ENCODE measurements at regions not wholly inside any gene's neighbourhood (a gene's known extent, or its start where the extent isn't known, plus 50 kb on each side); places are given as distances from the start of the nearest gene placed in this dataset.

DNA sequence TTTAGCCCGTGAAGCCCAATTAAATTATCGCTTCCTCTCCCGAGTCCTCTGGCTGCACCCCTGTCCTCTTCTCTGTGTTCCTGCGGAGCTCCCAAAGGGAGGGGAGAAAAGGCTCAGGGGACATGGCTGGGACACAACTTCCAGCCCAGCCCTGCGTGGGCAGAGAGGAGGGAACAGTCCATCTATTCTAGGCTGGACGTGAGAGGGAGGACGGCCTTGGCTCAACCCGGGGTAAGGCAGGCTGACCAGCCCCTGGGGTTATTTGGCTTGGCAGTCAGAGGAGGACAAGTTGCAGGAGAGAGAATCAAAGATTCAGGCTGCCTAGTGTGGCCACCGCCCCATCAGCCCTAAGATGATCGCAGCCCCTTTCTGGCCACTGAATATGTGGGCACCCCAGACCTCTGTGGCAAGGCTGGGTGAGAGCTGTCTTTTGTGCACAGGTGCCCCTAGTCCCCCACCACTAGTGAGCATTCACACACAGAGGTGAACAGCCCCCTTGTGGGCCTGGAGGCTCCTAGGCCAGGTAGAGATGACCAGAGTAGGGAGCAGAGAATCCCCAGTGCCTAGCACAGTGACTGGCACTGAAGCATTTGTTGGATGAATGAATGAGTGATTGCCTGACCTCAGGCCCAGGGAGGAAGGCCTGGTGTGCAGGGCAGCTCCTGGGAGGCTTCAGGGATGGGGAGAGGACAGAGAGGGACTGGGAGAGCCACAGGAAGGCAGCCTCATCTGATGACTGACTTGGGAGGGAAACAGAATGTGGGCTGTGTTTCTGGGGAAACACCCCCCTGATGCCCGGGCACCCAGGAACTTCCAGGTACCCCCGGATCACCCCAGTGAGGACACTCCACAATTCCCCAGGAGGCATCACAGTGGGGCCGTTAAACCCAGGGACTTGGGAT lies 133.9 kb downstream of the C9orf50 start:
- DNase-seq: no peak

DNA sequence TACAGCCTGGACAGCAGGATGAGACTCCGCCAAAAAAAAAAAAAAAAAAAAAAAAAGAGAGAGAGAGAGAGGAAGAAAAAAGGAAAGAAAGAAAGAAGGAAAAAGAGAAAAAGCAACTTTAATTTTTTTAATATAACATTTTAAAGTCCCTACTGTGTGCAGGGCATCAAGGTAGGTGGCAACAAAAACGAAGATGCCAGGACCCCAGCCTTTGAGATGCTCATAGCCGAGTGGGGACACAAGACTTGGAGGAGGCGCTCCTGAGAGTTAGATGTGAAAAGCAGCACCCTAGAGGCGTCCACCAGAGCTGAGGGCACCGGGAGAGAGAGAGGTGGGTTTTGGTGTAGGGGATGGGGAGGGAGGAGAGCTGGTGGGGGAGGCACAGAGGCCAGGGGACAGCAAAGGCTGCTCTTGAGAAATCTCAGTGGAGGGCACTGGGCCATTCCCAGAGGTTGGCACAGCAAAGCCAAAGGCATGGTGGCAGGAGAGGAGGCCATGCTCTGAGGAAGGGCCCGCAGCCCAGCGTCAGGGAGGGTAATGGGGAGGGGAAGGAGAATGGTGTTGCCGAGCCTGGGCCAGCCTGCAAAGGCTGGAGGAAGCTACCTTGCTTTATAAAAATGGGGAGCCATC lies 135.6 kb downstream of the C9orf50 start:
- DNase-seq: no peak

DNA sequence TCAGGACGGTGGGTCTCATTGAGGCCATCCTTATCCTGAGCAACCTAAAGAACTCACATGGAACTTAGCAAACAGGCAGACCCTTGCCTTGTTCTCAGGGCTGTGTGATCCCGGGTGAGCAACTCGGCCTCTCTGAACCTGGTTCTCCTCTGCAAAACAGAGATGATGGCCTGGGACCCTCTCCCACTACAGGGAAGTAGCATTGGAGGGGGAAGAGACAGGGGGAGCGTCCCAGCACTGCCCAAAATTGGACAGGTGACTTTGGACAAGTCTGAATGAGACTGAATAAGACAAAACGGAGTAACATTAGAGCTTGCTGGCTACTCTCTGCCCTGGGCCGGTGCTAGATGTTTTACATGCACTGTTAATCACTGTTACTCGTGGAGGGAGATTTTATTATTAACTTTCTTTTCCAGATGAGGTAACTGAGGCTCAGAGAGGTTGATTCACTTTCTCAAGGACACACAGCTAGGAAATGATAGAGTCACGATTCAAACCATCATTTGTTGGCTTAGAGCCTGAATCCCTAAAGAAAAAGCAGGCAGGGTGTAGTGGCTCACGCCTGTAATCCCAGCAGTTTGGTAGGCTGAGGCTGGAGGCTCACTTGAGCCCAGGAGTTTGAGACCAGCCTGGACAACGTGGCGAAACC lies 136.4 kb downstream of the C9orf50 start:
- no peak for DNase-seq

DNA sequence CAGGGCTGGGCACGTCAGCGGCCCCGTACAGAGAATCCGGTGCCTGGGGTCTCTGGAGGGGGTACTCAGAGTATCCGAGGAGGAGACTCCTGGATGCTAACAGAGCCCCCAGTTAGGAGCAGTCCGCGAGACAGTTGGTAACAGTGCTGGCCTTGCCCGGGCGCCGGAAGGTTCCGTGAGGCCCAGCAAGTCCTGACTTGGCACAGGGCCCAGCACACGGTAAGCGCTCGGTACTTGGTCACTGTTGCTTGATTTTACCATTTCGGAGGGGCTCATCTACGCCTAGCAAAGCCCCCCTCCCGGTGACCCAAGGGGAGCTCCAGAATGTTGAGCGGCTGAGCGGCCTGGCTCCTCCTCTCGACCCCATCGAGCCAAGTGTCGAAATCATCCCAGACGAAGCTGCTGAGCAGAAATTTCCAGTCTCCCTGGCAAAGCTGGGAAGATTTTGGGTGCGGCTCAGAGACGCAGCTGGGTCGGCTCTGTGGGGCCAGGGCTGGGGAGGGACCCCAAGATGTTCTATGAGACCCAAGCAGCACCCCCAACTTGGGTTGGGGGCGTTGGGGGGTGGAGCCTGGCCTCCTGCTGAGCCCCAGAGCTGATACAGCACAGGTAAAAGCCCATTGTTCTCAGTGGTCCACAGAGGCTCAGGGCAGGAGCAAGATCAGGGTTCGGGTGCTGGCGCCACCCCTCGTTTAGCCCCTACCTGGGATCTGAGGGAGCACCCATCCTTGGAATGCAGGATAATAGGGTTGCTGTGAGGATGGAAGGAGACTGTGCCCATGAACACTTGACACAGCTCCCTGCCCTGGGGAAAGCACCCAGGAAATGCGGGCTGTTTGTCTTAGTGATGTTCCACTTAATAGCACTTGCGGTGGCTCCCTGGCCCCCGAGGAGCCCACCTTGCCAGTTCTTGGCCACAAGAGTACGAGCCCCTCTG lies 137.2 kb downstream of the C9orf50 start:
- DNase-seq: peak; percentile 19

DNA sequence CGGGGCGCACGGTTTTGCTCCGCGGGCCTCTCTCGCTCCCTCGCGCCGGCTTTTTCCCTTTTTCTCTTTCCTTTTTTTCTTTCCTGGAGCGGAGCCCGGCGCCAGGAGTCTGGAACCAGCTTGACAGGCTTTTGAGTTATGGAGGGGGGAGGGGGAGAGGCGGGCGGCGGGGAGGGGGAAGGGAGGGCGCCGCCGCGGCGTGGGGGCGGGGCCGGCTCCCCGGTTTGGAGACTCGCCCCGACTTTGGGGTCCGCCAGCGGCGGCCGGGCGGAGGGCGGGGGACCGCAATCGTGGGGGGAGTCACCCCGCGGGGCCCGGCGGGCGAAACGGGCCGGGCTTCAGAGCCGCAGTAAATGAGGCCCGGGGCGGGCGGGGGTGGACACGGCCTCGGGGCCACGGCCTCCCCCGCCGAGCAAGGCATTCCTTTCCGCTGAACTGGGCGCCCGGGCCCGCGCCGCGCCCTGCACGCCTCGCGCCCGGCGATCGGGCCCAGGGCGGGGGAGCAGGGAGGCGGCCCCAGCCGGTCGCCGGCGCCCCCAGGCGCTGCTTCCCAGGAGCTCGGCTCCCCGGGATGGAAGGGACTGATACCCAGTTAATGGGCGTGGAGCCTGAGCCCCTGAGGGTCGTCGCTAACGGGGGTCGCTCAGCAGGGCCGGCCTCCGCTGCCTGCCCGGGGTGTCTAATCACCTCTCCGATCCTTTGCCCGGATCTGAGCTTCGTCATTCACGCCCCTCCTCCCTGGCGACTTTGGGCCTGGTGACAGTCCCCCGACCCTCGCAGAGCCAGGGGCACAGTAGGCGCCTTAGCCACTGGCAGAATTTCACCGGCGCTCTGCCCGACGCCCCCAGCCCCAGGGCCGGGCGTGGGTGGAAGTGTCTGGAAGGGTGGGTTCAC lies 138.1 kb downstream of the C9orf50 start:
- DNase-seq: peak; percentile 65

DNA sequence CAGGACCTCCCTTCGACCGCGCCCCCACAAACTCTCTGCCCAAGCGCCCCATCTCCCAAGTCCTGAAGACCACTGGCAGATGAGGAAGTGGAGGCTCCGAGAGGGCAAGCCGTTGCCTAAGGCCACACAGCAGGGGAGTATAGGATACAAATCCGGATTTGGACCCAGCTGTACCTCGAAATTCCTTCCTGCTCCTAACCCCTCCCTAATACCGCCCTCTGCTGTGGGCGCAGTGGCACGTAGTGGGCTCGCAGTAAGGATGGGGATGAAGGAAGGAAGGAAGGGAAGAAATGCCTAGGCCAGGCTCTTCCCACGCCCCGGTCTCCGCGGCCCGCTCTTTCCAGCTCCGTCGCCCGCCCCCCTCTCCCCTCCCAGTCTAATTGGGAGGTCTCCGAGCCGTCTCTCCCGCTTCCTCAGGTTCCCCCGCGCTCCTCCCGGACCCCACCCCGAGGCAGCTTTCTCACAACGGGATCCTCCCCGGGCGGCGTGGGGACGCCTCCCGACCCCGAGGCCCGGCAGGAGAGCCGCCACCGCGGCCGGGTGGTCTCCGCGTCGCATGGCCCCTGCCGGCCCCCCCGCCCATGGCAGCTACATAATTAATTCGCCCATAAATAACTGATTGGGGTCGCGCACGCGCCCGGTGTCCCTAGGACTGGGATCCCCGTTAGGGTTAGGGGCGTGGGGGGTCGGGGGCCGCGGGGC lies 138.9 kb downstream of the C9orf50 start:
- DNase-seq: no peak

DNA sequence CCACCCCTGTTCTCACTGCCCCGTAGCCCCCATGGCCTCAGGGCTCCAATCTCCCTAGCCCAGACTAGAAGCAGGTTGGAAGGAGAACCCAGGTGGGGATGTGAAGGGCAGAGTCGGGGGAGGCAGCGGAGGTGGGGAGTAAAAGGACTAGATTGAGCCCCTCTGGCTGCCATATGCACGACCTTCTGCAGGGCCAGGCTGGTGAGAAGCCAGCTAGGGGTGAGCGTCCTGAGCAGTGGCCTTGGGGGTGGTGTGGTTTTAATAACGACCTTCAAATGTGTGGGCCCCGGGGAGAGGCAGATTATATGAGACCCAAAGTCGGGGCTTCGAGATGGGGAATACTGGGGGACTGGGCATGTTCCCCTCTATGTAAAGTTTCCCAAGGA lies 139.5 kb downstream of the C9orf50 start:
- DNase-seq: no peak

DNA sequence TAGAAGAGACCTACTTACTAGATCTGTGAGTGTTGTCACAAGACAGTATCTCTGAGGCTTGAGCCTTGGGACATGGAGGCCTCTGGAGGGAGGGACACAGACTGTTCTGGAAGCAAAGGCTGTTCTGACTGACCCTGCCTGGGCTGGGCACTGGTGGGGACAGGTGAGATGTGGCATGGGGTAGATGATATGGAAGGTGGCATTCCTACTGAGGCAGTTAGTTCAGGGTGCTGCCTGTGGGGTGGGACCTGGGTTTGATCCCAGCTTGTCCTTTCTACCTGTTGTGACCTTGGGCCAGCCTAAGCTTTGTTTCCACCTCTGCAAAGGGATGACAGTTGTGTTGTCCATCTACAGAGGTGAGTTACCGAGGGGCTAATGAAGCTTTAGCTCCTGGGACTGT lies 140.2 kb downstream of the C9orf50 start:
- DNase-seq: no peak

DNA sequence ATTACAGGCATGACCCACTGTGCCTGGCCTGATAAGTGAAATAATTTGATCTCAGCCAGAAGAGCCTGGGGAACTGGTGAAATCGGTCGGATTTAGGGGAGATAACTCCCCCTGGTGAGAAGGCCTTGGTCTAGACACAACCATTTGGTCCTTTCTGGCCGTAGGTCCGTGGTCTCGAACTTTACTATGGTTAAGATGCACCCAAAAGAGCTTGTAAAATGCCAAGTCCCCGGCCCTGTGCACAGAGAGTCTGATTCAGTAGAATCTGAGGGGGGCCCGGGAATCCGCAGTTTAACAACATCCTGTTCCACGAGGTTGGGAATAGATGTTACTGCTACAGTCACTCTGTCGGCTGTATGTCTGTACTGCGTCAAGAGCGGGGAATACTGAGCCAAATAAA lies 140.7 kb downstream of the C9orf50 start:
- no peak for DNase-seq

DNA sequence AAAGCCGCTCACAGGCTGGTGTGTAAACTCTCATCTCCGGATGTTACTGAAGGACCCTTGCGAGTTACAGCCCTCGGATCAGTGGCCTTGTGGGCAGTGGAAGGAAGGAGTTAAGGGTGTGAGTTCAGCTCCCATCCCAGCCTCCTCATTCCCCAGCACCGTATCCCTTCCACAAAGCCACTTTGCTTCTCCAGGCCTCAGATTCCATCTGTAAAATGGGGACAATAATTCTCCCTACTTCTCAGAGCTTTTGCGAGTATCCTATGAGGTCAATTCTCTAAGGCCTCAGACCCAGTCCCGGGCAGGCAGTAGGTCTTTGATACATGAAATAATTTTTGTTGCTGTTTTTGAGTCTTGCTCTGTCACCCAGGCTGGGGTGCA lies 141.3 kb downstream of the C9orf50 start:
- DNase-seq: no peak

DNA sequence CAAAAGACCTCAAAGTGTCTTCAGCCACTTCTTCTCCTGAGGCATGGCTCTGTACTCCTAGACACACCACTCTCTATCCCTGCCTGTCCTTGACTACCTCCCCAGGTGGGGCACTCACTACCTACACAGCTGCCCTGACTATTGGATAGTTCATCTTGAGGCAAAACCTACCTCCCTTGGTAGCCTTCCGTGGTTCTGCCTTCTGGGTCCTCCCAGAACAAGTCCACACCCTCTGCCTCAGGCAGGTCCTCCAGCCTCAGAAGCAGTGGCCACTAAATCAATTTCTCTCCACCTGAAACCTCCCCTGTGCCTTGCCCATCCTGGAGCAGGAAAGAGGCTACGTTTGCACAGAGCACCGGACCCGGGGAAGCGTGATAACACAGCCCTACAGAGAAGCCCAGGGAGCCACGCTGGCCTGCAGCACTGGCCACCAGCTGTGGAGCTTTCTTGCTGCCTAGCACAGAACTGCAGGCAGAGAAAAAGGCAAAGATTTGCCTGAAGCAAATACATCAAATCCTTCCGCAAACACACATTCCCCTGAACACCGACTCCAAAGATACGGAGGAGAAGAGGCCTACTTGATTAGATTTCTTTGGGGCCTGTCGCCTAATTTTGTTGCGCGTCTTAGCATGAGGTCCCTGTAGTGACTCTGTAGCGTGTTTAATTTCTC lies 141.8 kb downstream of the C9orf50 start:
- no peak for DNase-seq

DNA sequence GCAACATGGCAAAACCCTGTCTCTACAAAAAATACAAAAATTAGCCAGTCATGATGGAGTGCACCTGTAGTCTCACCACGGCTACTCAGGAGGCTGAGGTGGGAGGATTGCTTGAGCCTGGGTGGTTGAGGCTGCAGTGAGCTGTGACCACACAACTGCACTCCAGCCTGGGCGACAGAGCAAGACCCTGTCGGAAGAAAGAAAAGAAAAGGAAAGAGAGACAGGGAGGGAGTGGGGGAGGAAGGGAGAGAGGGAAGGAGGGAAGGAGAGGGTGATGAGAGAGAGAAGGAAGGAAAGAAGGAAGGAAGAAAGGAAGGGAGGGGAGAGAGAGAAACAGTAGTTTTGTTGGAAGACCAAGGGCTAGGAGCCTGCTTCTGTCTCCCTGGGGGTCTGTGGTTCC lies 142.4 kb downstream of the C9orf50 start:
- DNase-seq: no peak

DNA sequence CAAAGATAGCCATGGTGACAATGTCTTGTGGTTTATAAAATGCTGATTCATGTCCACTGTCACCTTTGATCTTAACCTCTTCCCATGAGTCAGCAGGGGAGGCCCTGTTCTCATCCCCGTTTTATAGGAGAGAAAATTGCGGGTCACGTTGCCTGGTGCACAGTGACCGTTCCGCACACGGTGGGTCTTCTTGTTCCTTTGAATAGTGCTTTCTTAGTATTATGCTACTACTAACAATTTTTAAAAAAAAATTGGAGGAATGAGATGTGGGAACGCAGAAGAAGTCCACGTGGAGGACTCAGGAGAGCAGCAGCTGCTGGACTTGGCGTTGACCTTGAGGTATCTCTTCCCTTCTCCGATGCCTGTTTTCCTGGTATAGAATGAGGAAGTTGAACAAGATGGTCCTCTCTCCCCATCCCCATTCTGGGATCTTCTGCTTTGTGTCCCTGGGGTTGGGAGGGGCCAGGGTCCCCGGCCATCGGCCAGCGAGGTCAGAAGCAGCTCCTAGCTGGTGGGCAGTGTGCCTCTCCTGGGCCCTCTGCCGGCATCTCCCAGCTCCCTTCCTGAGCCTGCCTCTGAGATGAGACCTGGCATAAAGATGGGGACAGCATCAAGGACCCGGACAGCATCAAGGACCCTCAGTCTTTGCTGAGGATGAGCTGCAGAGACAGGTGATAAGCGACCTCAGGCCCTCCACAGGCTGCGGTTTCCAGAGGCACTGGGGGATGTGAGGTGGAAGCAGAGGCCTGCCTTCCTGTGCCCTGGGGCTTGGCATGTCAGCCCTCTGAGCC lies 143.9 kb downstream of the C9orf50 start:
- DNase-seq: no peak

DNA sequence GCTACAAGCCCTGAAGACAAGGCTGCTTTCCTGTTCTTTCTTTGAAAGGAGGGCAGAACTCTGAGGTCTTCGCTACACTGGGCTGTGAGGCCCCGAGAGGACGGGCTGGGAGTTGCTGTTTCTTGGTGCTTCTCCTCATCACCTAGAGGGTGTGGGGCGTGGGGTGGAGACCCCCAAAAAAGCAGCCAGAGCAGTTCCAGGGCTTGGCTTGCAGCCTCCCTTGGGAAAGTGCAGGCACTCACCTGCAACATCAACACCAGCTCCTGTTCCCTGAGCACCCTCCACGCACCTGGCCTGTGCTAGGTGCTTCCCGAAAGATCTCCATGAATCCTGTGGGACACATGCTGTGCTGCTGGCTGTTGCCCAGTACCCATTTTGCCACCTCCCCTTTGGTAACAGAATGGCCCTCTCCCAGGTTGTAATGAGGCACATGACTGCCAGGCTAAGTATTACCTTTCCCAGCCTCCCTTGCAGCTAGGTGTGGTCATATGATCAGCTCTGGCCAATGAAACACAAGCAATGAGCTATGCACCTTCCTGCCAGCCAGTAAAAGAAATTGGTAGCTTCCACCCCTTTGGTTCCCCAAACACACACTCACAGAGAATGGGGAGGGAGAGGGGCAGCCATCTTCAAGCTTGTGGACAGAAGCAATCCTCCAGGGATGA lies 146.0 kb downstream of the C9orf50 start:
- DNase-seq: no peak

DNA sequence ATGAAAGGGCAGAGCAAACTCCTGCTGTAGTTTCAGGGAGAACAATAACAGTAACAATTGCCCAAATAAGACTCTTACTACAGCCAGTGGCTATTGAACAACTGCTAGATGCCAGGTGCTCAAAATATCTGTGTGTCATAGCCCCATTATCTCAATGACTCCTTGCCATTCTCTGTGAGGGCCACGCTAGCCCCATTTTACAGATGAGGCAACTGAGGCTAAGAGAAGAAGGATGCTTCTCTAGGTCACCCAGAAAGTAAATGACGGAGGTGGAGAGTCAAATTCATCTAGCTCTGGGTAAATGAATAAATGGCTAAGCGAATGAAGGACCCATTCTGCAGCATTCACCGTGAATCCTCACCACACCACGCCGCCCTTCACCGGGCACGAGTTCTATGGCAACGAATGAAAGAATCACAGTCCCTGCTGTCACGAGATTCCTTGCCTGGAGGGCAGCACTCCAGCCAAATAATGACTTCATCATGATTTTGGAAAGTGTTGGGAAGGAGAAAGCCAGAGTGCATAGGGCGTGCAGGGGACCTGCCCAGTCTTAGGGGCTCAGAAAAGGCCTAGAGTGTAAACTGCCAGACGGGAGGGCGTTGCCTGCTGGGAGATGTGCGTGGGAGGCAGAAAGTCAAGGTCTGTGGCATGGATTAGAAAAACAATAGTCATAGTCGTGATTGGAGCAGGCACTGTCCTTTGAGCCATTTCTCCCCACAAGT lies 147.2 kb downstream of the C9orf50 start:
- DNase-seq: no peak

DNA sequence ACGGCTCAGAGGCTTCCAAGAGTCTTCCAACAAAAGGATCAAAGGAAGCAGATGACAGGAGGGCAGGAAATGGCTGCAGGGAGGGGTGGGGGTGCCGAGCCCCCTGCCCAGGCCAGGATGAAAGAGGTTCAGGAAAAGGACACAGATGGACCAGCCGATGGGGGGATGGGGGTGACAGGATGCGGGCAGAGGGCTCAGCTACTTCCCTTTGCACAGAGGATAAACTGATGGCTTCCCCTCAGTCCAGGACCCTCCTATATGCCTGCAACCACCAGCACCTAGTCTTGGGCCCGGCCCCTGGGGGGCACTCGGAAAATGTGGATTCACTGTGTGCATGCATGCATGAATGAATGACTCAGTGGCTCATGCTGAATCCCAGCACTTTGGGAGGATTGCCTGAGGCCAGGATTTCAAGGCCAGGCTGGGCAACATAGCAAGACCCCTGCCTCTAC lies 148.2 kb downstream of the C9orf50 start:
- DNase-seq: no peak

DNA sequence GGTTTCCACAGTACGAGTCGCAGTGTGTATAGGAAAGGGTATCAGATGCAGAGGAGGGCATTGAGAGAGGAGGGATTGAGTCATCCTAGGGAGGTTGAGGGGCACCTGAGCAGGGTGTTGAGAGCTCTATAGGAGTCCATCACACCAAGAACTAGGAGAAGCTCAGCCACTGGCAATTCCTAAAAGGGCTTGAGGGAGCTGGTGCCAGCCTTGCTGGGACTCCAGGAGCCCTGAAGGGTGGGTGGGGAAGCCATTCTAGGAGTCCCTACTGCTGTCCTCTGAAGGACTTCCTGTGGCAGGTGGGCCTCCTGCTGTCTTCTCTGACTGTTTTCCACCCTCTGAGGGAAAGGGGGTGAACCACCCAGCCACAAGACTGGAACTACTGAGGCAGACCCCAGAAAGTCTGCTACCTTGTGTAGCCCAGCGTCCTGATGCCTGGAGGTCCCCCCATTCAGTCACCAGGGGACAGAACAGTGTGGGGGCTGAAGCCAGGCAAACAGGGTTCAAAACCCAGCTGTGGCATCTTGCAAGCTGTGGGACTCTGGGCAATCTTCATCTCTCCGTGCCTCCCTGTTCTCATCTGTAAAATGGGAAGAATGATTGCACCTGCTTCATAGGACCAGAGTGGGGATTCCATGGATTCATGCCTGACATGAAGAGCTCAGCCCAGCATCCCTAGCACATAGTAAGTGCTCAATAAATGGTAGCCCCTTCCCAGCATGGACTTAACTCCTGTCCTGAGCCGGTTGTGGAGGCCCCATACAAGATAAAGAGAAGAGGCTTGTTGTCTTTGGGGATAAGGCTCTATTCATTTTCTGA lies 149.5 kb downstream of the C9orf50 start:
- DNase-seq: no peak

DNA sequence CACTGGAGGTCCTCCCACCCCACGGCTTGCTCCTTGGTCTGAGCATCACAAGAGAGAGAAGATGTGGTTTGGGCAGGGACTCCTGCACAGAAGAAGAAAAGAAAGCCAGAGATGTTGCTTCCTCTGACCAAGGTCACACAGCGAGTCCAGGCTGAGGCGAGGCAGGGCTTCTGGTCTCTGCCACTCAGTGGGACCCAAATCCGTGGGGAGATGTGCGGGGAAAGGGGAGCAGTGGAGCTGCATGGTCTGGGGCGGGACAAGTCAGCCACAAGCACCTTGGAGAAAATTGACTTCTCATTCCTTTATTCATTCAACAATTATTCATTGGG lies 150.9 kb downstream of the C9orf50 start:
- DNase-seq: no peak

All from NCI-H345 (cell line).